BE2C (cell line): ENCODE measurements at regions not wholly inside any gene's neighbourhood (a gene's known extent, or its start where the extent isn't known, plus 50 kb on each side); places are given as distances from the start of the nearest gene placed in this dataset.

ENCODE experiments used
- DNase-seq: peaks from one replicate; pipeline ENCODE4 v3.0.0-alpha.2; 2020
- H3K27me3 ChIP-seq: fragments of 250-450 bp; sonication (Bioruptor Pico); 2 replicates; pipeline ENCODE4 v1.5.1; 2020; ENCODE audit warnings: mild to moderate bottlenecking
- H3K36me3 ChIP-seq: fragments of 250-450 bp; sonication (Bioruptor Pico); 2 replicates; pipeline ENCODE4 v1.5.1; 2020; ENCODE audit warnings: mild to moderate bottlenecking
- H3K4me1 ChIP-seq: fragments of 250-450 bp; sonication (Bioruptor Pico); 2 replicates; pipeline ENCODE4 v1.5.1; 2020
- H3K4me3 ChIP-seq: 2 replicates; pipeline ENCODE4 v1.5.1; 2011; ENCODE audit warnings: low read depth, low read length
- H3K9me3 ChIP-seq: fragments of 250-450 bp; sonication (Bioruptor Pico); 2 replicates; pipeline ENCODE4 v1.5.1; 2020
- CTCF ChIP-seq: IDR thresholded peaks from 2 replicates; pipeline ENCODE4 v1.5.1; 2012; ENCODE audit warnings: mild to moderate bottlenecking, low read depth, low read length

- H3K9me3 ChIP-seq = peaks cover 2% of the 10 kb centered on the region; the same call in 1 of the 2 replicates
- no peak for TF ChIP-seq CTCF
Observed at GRCh38 chr3:193796089-193796488, 203.1 kb downstream of the OPA1 start.

DNA sequence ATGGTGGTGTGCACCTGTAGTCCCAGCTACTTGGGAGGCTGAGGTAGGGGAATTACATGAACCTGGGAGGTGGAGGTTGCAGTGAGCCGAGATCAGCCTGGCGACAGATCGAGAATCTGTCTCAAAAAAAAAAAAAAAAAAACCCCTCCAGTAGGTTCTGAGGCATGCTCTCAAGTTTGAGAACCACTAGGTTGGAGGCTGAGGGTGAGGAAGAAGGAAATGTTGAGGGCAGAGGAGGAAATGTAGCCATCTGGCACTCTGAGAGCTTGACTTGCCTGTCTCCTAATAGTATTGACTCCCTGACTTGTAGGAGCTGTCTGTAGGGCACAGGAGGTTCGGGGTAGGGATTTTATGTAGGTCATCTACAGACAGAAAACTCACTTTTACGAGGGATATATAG lies 204.6 kb downstream of the OPA1 start:
- Histone ChIP-seq H3K4me1 (peaks cover 4% of the 10 kb centered on the region; the same call in 1 of the 2 replicates), H3K4me3 (no peak overlapping the region), H3K36me3 (no peaks in the 10 kb centered on the region), H3K9me3 (peaks cover 2% of the 10 kb centered on the region; the same call in 1 of the 2 replicates), H3K27me3 (no peaks in the 10 kb centered on the region)
- DNase-seq = no peak
- TF ChIP-seq CTCF = no peak

More at GRCh38 chr3:193796089-193796488, 203.1 kb downstream of the OPA1 start:
- Histone ChIP-seq H3K4me3 (no peak overlapping the region), H3K4me1 (peaks cover 4% of the 10 kb centered on the region; the same call in 1 of the 2 replicates), H3K36me3 (no peaks in the 10 kb centered on the region), H3K27me3 (no peaks in the 10 kb centered on the region)
- DNase-seq = no peak

DNA sequence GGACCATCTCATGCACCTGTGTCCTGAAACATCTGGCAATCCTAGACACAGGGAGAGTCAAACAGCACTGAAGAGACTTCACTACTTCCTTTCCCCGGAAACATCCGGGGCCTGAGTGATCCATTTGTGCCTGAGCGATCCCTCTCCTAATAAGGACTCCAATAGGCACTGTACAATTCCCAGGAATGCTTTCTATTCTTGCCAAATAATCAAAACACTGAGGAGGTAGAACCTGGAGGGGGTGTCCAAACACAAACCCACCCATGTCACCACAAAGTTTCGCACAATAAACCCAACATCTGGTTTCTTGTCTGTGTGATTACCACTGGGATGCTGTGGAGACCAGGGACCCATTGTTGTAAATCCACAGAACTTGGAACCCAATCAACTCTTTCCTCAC lies 205.0 kb downstream of the OPA1 start:
- no peak for DNase-seq
- no peaks in the 10 kb centered on the region for H3K27me3 ChIP-seq
- H3K4me3 ChIP-seq = no peak overlapping the region
- H3K4me1 ChIP-seq = peaks cover 4% of the 10 kb centered on the region; the same call in 1 of the 2 replicates
- no peaks in the 10 kb centered on the region for H3K36me3 ChIP-seq
- no peak for TF ChIP-seq CTCF
- H3K9me3 ChIP-seq = peaks cover 2% of the 10 kb centered on the region; the same call in 1 of the 2 replicates

DNA sequence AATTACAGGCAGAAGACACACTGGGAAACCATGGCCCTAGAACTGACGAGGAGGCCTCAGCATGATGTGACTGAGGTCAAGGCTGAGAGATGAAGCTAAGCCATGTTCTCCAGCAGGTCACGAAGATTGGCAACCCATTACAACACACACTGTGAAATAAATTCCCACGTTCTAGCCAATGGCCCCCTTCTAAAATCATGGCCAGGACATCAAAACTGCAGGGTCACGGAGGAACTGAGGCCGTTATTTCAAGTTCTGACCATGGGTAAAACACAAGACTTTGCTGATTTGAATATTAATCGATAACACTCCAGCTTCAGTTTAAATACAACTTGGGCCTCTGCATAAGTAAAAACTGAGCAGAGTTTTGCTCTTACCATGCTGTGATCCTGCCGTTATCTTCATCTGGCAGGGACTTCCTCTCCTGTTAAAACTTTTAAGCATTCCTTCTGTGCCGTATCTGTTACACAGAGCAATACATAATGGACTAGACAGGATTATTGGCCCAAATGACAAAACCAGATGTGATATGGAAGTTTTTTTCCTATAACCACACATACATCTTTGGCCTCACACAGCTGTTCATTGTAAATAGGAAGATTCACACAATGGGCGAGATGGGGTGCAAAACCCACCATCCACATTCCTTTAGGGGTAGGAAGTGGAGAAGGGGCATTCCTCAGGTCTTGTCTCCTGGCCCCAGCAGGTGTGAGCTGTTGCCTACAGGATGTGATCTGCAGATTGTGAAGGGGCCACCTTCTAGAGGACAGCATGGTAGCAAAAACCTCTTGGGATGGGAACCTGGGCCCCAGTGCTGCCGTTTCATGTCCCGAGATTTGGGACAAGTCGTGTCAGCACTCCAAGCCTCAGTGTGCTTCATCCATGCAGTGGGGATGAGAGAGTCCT lies 207.4 kb downstream of the OPA1 start:
- no peak for TF ChIP-seq CTCF
- no peak for DNase-seq
- Histone ChIP-seq H3K9me3 (no peaks in the 10 kb centered on the region), H3K4me1 (no peaks in the 10 kb centered on the region; the same call in none of the 2 replicates), H3K27me3 (no peaks in the 10 kb centered on the region), H3K4me3 (no peak overlapping the region), H3K36me3 (no peaks in the 10 kb centered on the region)

DNA sequence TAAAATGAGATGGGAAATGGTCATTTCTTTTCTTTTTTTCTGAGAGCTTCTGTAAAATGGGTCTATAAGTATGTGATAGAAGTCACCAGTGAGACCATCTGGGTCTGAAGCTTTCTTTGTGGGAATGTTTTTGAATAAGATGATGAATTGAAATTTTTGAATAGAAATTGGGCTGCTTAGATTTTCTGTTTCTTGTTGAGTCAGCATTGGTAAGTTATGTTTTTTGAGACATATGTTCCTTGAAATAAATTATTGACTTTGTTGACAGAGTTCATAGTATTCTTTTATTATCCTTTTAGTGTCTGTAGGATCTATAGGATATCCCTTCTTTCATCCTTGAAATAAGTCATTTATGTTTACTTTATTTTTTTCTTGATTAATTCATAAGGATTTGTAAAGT lies 208.1 kb downstream of the OPA1 start:
- no peak for TF ChIP-seq CTCF
- Histone ChIP-seq H3K36me3 (no peaks in the 10 kb centered on the region), H3K4me3 (no peak overlapping the region), H3K4me1 (peaks cover 6% of the 10 kb centered on the region), H3K9me3 (no peaks in the 10 kb centered on the region), H3K27me3 (no peaks in the 10 kb centered on the region)
- DNase-seq = no peak

DNA sequence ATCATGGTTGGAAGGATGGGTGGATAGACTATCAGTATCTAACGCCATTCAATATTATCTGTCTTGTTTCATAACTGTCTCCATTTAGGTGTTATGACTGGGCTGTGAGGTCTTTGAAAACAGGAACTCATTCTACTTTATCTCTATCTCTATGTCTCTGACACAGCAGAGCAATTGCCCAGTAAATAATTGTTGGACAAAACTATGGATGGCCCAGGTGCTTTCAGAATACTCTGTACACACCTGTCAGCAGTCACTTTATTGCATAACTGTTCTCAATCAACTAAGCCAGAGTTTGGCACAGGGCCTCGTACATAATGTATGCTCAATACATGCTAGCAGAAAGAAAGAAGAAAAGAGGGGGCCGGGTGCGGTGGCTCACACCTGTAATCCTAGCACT lies 210.3 kb downstream of the OPA1 start:
- no peaks in the 10 kb centered on the region for H3K36me3 ChIP-seq
- H3K4me3 ChIP-seq = no peak overlapping the region
- no peak for TF ChIP-seq CTCF
- H3K9me3 ChIP-seq = no peaks in the 10 kb centered on the region
- H3K4me1 ChIP-seq = peaks cover 6% of the 10 kb centered on the region
- DNase-seq = no peak
- no peaks in the 10 kb centered on the region for H3K27me3 ChIP-seq
